Vagina (tissue), 2 donors: ENCODE measurements at regions not wholly inside any gene's neighbourhood (a gene's known extent, or its start where the extent isn't known, plus 50 kb on each side); places are given as distances from the start of the nearest gene placed in this dataset.

ENCODE experiments used
- DNase-seq, 2 donors: peaks; one replicate each; pipeline ENCODE4 v3.0.0-alpha.2; 2017; ENCODE audit errors: extremely low spot score in 2 of 2
- H3K27ac ChIP-seq: fragments of 200-600 bp; sonication (generic); one replicate; pipeline ENCODE4 v1.5.1; 2019
- H3K27me3 ChIP-seq: fragments of 200-600 bp; sonication (generic); one replicate; pipeline ENCODE4 v1.5.1; 2019
- H3K36me3 ChIP-seq, 2 donors: fragments of 200-600 bp; sonication (generic); one replicate each; pipeline ENCODE4 v1.5.1; 2017 to 2019
- H3K4me1 ChIP-seq: fragments of 200-600 bp; sonication (generic); one replicate; pipeline ENCODE4 v1.5.1; 2019
- H3K4me3 ChIP-seq, 2 donors: fragments of 200-600 bp; sonication (generic); 1 replicate in 1 of 2; 2 replicates in 1 of 2; pipeline ENCODE4 v1.5.1; 2016 to 2019
- H3K9me3 ChIP-seq: fragments of 200-600 bp; sonication (generic); one replicate; pipeline ENCODE4 v1.5.1; 2019
- POLR2A ChIP-seq, 2 donors: fragments of 450-650 bp; IDR thresholded peaks; one replicate each; pipeline ENCODE4 v1.6.1; 2017; ENCODE audit warnings: antibody characterized with exemption in 2 of 2, mild to moderate bottlenecking in 2 of 2, moderate library complexity in 2 of 2
- POLR2AphosphoS5 ChIP-seq, 2 donors: sonication (generic); formaldehyde crosslinking; IDR thresholded peaks; one replicate each; pipeline ENCODE4 v1.9.0; 2017; ENCODE audit warnings: antibody characterized with exemption in 2 of 2, mild to moderate bottlenecking in 2 of 2, low read depth in 1 of 2; ENCODE audit not compliant: insufficient read depth in 1 of 2
- intact Hi-C: fragments of 100-400 bp; cut with DNase I; formaldehyde crosslinking; loops from one replicate; pipeline ENCODE4 v1.15.1; 2023
- TF ChIP-seq, protein P1 (sequence below), 3 experiments: fragments of 450-650 bp in 2 of 3; fragments of 200-600 bp in 1 of 3; sonication (generic) in 1 of 3; IDR thresholded peaks; one replicate each; pipeline ENCODE4 v1.5.1; 2017 to 2019; ENCODE audit warnings: antibody characterized with exemption in 3 of 3, mild to moderate bottlenecking in 2 of 3, moderate library complexity in 2 of 3

DNA sequence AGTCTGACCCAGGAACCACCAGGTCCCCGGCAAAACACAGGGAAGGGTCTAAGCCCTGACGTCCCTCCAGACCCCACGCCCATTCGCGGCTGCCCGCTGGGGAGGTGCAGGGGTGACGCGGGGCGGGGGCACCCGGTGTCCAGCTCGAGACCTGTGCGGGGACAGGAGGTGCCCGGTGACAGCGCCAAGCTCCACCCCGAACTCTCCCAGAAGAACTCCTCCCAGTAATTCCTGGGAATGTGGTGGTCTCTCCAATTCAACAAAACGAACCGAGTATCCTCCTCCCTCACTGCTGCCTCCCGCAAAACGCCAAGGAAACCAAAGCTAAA, 164.1 kb upstream of the PDE10A start:
- TF ChIP-seq, protein P1, sequence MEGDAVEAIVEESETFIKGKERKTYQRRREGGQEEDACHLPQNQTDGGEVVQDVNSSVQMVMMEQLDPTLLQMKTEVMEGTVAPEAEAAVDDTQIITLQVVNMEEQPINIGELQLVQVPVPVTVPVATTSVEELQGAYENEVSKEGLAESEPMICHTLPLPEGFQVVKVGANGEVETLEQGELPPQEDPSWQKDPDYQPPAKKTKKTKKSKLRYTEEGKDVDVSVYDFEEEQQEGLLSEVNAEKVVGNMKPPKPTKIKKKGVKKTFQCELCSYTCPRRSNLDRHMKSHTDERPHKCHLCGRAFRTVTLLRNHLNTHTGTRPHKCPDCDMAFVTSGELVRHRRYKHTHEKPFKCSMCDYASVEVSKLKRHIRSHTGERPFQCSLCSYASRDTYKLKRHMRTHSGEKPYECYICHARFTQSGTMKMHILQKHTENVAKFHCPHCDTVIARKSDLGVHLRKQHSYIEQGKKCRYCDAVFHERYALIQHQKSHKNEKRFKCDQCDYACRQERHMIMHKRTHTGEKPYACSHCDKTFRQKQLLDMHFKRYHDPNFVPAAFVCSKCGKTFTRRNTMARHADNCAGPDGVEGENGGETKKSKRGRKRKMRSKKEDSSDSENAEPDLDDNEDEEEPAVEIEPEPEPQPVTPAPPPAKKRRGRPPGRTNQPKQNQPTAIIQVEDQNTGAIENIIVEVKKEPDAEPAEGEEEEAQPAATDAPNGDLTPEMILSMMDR (IDR thresholded peaks at IDR 0.05) = no peak
- no peak for TF ChIP-seq POLR2AphosphoS5 (IDR thresholded peaks at IDR 0.05; ENCODE audit: insufficient read depth in 1 of 2, low read depth in 1 of 2)
- no peak for TF ChIP-seq POLR2A (IDR thresholded peaks at IDR 0.05)
- Histone ChIP-seq H3K4me3 (no peak overlapping the region), H3K27me3 (no peaks in the 10 kb centered on the region), H3K36me3 (no peaks in the 10 kb centered on the region), H3K4me1 (no peaks in the 10 kb centered on the region), H3K27ac (no peak overlapping the region), H3K9me3 (no peaks in the 10 kb centered on the region)
- DNase-seq = no peak
- intact Hi-C loops = no loop called here

DNA sequence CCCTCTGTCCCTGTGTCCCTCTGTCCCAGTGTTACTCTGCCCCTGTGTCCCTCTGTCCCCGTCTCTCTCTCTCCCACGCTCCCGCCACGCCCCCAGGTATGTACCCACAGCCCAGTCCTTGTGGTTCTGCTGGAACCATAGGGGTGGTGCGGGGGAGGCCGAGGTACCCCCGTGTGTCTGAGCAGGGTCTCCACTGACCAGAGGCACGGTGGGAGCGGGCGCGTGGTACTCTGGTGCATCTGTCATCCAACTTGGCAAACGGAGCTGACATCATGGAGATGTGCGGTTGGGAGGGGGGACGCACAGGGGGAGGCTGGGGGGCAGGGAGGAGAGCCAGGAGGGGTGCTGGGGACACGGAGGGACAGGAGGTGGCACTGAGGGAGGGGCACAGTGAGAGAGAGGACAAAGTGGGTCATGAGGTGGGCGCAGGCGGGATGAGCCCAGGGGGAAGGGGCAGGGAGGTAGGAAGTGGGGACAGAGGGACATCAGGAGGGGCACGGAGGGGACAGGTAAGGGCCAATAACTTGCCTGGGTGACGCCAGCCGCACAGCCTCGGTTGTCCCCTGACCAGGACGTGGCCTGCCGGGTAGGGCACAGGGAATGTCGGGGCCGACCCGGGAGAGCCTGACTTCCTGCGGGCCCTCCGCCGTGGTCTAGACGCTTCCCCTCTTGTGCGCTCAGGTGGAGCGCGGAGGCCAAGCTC, 163.6 kb upstream of the PDE10A start:
- Histone ChIP-seq H3K9me3 (no peaks in the 10 kb centered on the region), H3K27me3 (no peaks in the 10 kb centered on the region), H3K4me3 (no peak overlapping the region), H3K36me3 (no peaks in the 10 kb centered on the region), H3K4me1 (no peaks in the 10 kb centered on the region), H3K27ac (no peak overlapping the region)
- TF ChIP-seq POLR2A (IDR thresholded peaks at IDR 0.05) = no peak
- TF ChIP-seq, protein P1 (IDR thresholded peaks at IDR 0.05) = no peak
- no peak for TF ChIP-seq POLR2AphosphoS5 (IDR thresholded peaks at IDR 0.05; ENCODE audit: insufficient read depth in 1 of 2, low read depth in 1 of 2)
- intact Hi-C loops = no loop called here
- DNase-seq = no peak

DNA sequence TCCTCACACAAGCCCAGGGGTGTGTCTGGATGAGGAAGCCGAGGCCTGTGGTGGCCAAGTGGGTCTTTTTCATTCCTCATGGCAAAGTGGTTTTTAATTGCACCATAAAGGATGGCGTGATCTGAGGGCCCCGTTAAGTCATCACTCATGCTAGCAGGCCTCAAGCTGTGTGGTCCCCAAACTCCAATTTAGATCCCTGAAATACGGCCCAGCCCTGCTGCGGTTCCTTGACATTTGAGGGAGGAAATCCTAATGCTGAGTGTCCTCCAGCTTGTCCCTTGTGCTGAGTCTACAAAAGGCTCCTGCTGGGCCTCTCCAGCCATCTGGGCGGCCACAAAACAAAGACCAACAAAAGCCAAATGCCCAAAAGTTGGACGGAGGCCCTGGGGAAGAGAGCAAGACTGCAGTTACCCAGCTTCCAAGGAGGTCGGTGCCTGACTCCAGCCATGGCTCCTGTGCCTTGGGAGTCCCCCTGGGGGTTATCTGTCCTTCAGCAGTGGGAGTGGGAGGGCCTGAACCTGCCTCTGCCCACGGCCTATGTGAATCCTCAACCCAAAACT, 162.3 kb upstream of the PDE10A start:
- Histone ChIP-seq H3K27ac (no peak overlapping the region), H3K27me3 (no peaks in the 10 kb centered on the region), H3K9me3 (no peaks in the 10 kb centered on the region), H3K4me1 (no peaks in the 10 kb centered on the region), H3K4me3 (no peak overlapping the region), H3K36me3 (no peaks in the 10 kb centered on the region)
- intact Hi-C loops = no loop called here
- TF ChIP-seq POLR2A (IDR thresholded peaks at IDR 0.05) (no peak), POLR2AphosphoS5 (IDR thresholded peaks at IDR 0.05; ENCODE audit: insufficient read depth in 1 of 2, low read depth in 1 of 2) (no peak)
- TF ChIP-seq, protein P1 (IDR thresholded peaks at IDR 0.05) = no peak
- DNase-seq = no peak

DNA sequence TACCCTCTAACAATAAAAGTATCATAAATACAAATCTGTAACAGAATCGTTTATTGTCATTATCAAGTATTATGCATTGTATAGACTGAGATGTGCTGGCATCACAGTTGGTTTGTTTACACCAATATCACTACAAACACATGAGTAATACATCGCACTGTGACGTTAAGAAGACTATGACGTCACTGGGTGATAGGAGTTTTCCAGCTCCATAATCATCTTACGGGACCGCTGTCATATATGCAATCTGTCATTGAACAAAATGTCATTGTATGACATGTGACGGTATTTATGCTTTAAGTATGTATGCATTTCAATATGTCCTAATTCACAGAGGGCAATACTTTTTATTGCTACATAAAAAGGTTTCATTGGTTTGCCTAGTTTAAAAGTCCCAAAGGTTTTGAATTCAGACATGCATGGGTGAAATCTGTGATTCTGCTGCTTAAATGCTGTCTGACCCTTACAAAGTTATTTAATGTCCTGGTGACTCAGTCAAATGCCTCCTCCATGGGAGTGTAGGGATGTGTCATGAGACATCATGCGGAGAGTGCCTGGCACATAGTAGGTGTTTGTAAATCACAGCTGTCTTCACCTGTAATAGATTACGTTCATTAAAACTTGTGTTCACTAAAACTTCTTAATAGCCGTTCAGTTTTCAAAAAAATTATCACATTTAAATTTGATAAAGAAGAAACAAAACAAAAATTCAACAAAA, 160.7 kb upstream of the PDE10A start:
- no peak overlapping the region for H3K27ac ChIP-seq
- H3K27me3 ChIP-seq = no peaks in the 10 kb centered on the region
- no peak for DNase-seq
- H3K9me3 ChIP-seq = no peaks in the 10 kb centered on the region
- H3K4me1 ChIP-seq = no peaks in the 10 kb centered on the region
- H3K4me3 ChIP-seq = no peak overlapping the region
- no peaks in the 10 kb centered on the region for H3K36me3 ChIP-seq
- intact Hi-C loops = no loop called here
- TF ChIP-seq, protein P1 (IDR thresholded peaks at IDR 0.05) = no peak
- TF ChIP-seq POLR2AphosphoS5 (IDR thresholded peaks at IDR 0.05; ENCODE audit: insufficient read depth in 1 of 2, low read depth in 1 of 2) (no peak), POLR2A (IDR thresholded peaks at IDR 0.05) (no peak)

DNA sequence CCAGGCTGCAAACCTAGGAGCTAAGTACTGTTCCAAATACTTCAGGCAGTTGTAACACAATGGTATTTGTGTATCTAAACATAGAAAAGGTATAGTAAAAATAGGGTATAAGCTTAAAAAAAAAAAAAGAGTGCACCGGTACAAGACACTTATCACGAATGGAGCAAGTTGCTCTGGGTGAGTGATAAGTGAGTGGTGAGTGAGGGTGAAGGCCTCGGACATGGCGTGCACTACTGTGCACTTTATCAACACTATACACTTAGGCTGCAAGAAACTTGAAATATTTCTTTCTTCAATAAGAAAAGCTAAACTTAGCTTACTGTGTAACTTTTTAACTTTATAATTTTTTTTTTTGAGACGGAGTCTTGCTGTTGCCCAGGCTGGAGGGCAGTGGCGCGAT, 159.5 kb upstream of the PDE10A start:
- intact Hi-C loops = no loop called here
- TF ChIP-seq, protein P1 (IDR thresholded peaks at IDR 0.05) = no peak
- TF ChIP-seq POLR2A (IDR thresholded peaks at IDR 0.05) (no peak), POLR2AphosphoS5 (IDR thresholded peaks at IDR 0.05; ENCODE audit: insufficient read depth in 1 of 2, low read depth in 1 of 2) (no peak)

More for the DNA sequence above, 159.5 kb upstream of the PDE10A start:
- Histone ChIP-seq H3K4me1 (no peaks in the 10 kb centered on the region), H3K4me3 (no peak overlapping the region), H3K36me3 (no peaks in the 10 kb centered on the region), H3K9me3 (no peaks in the 10 kb centered on the region), H3K27me3 (no peaks in the 10 kb centered on the region), H3K27ac (no peak overlapping the region)
- no peak for DNase-seq
